ENCODE measurements at regions not wholly inside any gene's neighbourhood (a gene's known extent, or its start where the extent isn't known, plus 50 kb on each side); places are given as distances from the start of the nearest gene placed in this dataset.

GRCh38 chr18:77658751-77659448, 409.3 kb downstream of the GALR1 start:
- TF ChIP-seq CTCF (IDR thresholded peaks at IDR 0.05) (no peak), POLR2A (IDR thresholded peaks at IDR 0.05) (no peak)
